Brain microvascular endothelial cell (primary cell): ENCODE measurements at regions not wholly inside any gene's neighbourhood (a gene's known extent, or its start where the extent isn't known, plus 50 kb on each side); places are given as distances from the start of the nearest gene placed in this dataset.

Experiments used
- DNase-seq: peaks from one replicate; pipeline ENCODE4 v3.0.0-alpha.2; 2020
- H3K27ac ChIP-seq: fragments of 250-450 bp; sonication (Bioruptor Pico); 2 replicates; pipeline ENCODE4 v1.5.1; 2020; ENCODE audit warnings: mild to moderate bottlenecking, moderate library complexity
- H3K27me3 ChIP-seq: fragments of 250-450 bp; sonication (Bioruptor Pico); replicated peaks from 2 replicates; pipeline ENCODE4 v1.5.1; 2020; ENCODE audit warnings: mild to moderate bottlenecking
- H3K36me3 ChIP-seq: fragments of 250-450 bp; sonication (Bioruptor Pico); replicated peaks from 2 replicates; pipeline ENCODE4 v1.5.1; 2020; ENCODE audit warnings: mild to moderate bottlenecking
- H3K4me3 ChIP-seq: 2 replicates; pipeline ENCODE4 v1.5.1; 2011; ENCODE audit warnings: low read depth, mild to moderate bottlenecking, control low read depth, low read length, moderate library complexity
- CTCF ChIP-seq: IDR thresholded peaks from 2 replicates; pipeline ENCODE4 v1.5.1; 2011; ENCODE audit warnings: low read depth, mild to moderate bottlenecking, moderate library complexity, low read length, control low read depth, inconsistent platforms; ENCODE audit errors: missing control alignments
- in situ Hi-C: cut with HindIII; loops from 2 replicates; pipeline ENCODE4 v1.10.0; 2017; ENCODE audit warnings: low sequenced_read_pairs, low pct_ligation_motif_present

GRCh38 chr11:10358696-10359095 lies 53.8 kb downstream of the ADM start:
- Histone ChIP-seq H3K27me3 (no peaks in the 10 kb centered on the region), H3K27ac (no peak overlapping the region), H3K4me3 (no peak overlapping the region), H3K36me3 (no peaks in the 10 kb centered on the region)
- TF ChIP-seq CTCF = no peak
- no peak for DNase-seq
- in situ Hi-C loops = no loop called here

- DNase-seq = no peak
- no peaks in the 10 kb centered on the region for H3K36me3 ChIP-seq
- no peaks in the 10 kb centered on the region for H3K27me3 ChIP-seq
- TF ChIP-seq CTCF = no peak
- in situ Hi-C loops = no loop called here
- H3K27ac ChIP-seq = no peak overlapping the region
- H3K4me3 ChIP-seq = no peak overlapping the region
These were observed 54.3 kb downstream of the ADM start for GRCh38 chr11:10359171-10359570.

GRCh38 chr11:10360835-10361234 lies 56.0 kb downstream of the ADM start:
- no peak overlapping the region for H3K4me3 ChIP-seq
- no peak overlapping the region for H3K27ac ChIP-seq
- no peak for DNase-seq
- no peak for TF ChIP-seq CTCF
- H3K36me3 ChIP-seq = no peaks in the 10 kb centered on the region
- no peaks in the 10 kb centered on the region for H3K27me3 ChIP-seq
- in situ Hi-C loops = no loop called here

GRCh38 chr11:10365045-10365444 lies 60.2 kb downstream of the ADM start:
- no peaks in the 10 kb centered on the region for H3K27me3 ChIP-seq
- in situ Hi-C loops = no loop called here
- no peak for DNase-seq
- H3K4me3 ChIP-seq = no peak overlapping the region
- no peak for TF ChIP-seq CTCF
- no peak overlapping the region for H3K27ac ChIP-seq
- no peaks in the 10 kb centered on the region for H3K36me3 ChIP-seq

- Histone ChIP-seq H3K27ac (peak overlapping the region; percentile 64), H3K27me3 (no peaks in the 10 kb centered on the region), H3K4me3 (no peak overlapping the region), H3K36me3 (no peaks in the 10 kb centered on the region)
- TF ChIP-seq CTCF = peak; percentile 98
- in situ Hi-C loops = no loop called here
- peak; percentile 96 for DNase-seq
These were observed 61.9 kb downstream of the ADM start for GRCh38 chr11:10366568-10367331.
